ENCODE measurements at regions not wholly inside any gene's neighbourhood (a gene's known extent, or its start where the extent isn't known, plus 50 kb on each side); places are given as distances from the start of the nearest gene placed in this dataset.

GRCh38 chr5:87034557-87034956 is 233.1 kb upstream of the RASA1 start:
- Histone ChIP-seq H3K36me3 (ENCODE audit: insufficient read depth, low read length) (no peaks in the 10 kb centered on the region), H3K9ac (ENCODE audit: low read length) (no peak overlapping the region), H3K4me2 (ENCODE audit: low read length) (no peak overlapping the region), H2AFZ (ENCODE audit: low read depth, low read length) (no peak overlapping the region), H4K20me1 (ENCODE audit: insufficient read depth) (no peaks in the 10 kb centered on the region), H3K4me3 (ENCODE audit: low read length) (no peak overlapping the region), H3K79me2 (replicated peaks; ENCODE audit: insufficient read depth, low read length) (no peaks in the 10 kb centered on the region), H3K27ac (ENCODE audit: low read length) (no peak overlapping the region), H3K9me2 (ENCODE audit: insufficient read depth, low read length) (no peaks in the 10 kb centered on the region), H3F3A (ENCODE audit: insufficient read depth, low read length, poor library complexity, severe bottlenecking) (no peaks in the 10 kb centered on the region), H3K9me3 (ENCODE audit: low read length) (no peaks in the 10 kb centered on the region), H3K27me3 (ENCODE audit: insufficient read depth, low read depth, low read length) (no peaks in the 10 kb centered on the region)
- no peak for TF ChIP-seq CTCF (IDR thresholded peaks at IDR 0.05; ENCODE audit: poor library complexity, severe bottlenecking)
- TF ChIP-seq POLR2AphosphoS5 (IDR thresholded peaks at IDR 0.05), result no peak
- no peak for TF ChIP-seq RAD21 (conservative IDR thresholded peaks at IDR 0.05)
- TF ChIP-seq REST (IDR thresholded peaks at IDR 0.05; ENCODE audit: borderline replicate concordance), result no peak
- no peak for TF ChIP-seq MXI1 (conservative IDR thresholded peaks at IDR 0.05; ENCODE audit: poor library complexity, severe bottlenecking)
- no peak for TF ChIP-seq TAF1 (IDR thresholded peaks at IDR 0.05; ENCODE audit: low read depth)
- TF ChIP-seq SMC3 (conservative IDR thresholded peaks at IDR 0.05; ENCODE audit: poor library complexity), result no peak
- TF ChIP-seq EP300 (conservative IDR thresholded peaks at IDR 0.05; ENCODE audit: poor library complexity, severe bottlenecking), result no peak
- TF ChIP-seq EZH2 (IDR thresholded peaks at IDR 0.05; ENCODE audit: borderline replicate concordance, insufficient read depth, low read length, poor library complexity, severe bottlenecking), result no peak

- no peak for TF ChIP-seq POLR2AphosphoS5 (IDR thresholded peaks at IDR 0.05)
- no peak for TF ChIP-seq EP300 (conservative IDR thresholded peaks at IDR 0.05; ENCODE audit: poor library complexity, severe bottlenecking)
- no peak for TF ChIP-seq CTCF (IDR thresholded peaks at IDR 0.05; ENCODE audit: poor library complexity, severe bottlenecking)
- TF ChIP-seq EZH2 (IDR thresholded peaks at IDR 0.05; ENCODE audit: borderline replicate concordance, insufficient read depth, low read length, poor library complexity, severe bottlenecking), result no peak
- no peak for TF ChIP-seq RAD21 (conservative IDR thresholded peaks at IDR 0.05)
- no peak for TF ChIP-seq SMC3 (conservative IDR thresholded peaks at IDR 0.05; ENCODE audit: poor library complexity)
- TF ChIP-seq TAF1 (IDR thresholded peaks at IDR 0.05; ENCODE audit: low read depth), result no peak
- TF ChIP-seq REST (IDR thresholded peaks at IDR 0.05; ENCODE audit: borderline replicate concordance), result no peak
- no peak for TF ChIP-seq MXI1 (conservative IDR thresholded peaks at IDR 0.05; ENCODE audit: poor library complexity, severe bottlenecking)
- no peaks in the 10 kb centered on the region for H4K20me1 ChIP-seq (ENCODE audit: insufficient read depth)
- H3K4me2 ChIP-seq (ENCODE audit: low read length), result no peak overlapping the region
- H3K27ac ChIP-seq (ENCODE audit: low read length), result no peak overlapping the region
- no peak overlapping the region for H3K4me3 ChIP-seq (ENCODE audit: low read length)
- H3K9me3 ChIP-seq (ENCODE audit: low read length), result no peaks in the 10 kb centered on the region
- H3K27me3 ChIP-seq (ENCODE audit: insufficient read depth, low read depth, low read length), result no peaks in the 10 kb centered on the region
- no peak overlapping the region for H3K9ac ChIP-seq (ENCODE audit: low read length)
- no peaks in the 10 kb centered on the region for H3F3A ChIP-seq (ENCODE audit: insufficient read depth, low read length, poor library complexity, severe bottlenecking)
- no peaks in the 10 kb centered on the region for H3K79me2 ChIP-seq (replicated peaks; ENCODE audit: insufficient read depth, low read length)
- no peaks in the 10 kb centered on the region for H3K9me2 ChIP-seq (ENCODE audit: insufficient read depth, low read length)
- H3K36me3 ChIP-seq (ENCODE audit: insufficient read depth, low read length), result no peaks in the 10 kb centered on the region
- H2AFZ ChIP-seq (ENCODE audit: low read depth, low read length), result no peak overlapping the region
Observed at GRCh38 chr5:87042554-87042953, 225.1 kb upstream of the RASA1 start.

Measured in neural cell (in vitro differentiated cells).